NCI-H345 treated with DMSO at 0.1 percent for 48 hours (cell line): ENCODE measurements at regions not wholly inside any gene's neighbourhood (a gene's known extent, or its start where the extent isn't known, plus 50 kb on each side); places are given as distances from the start of the nearest gene placed in this dataset.
"Not testable (repeated sequence)": the region's sequence is repeated elsewhere in the genome, so short reads cannot be mapped to it uniquely, and the experiment has no call there.

Source experiments
- DNase-seq: peaks from one replicate; lab custom pipeline; 2025; ENCODE audit not compliant: unreplicated experiment; lab: John Stamatoyannopoulos, UW

GRCh38 chr7:65254061-65254460, 119.6 kb upstream of the ZNF92 start:
- no peak for DNase-seq

GRCh38 chr7:65251851-65252620, 121.6 kb upstream of the ZNF92 start:
- peak; percentile 63 for DNase-seq

GRCh38 chr7:65250697-65251395, 122.8 kb upstream of the ZNF92 start:
- DNase-seq, result no peak

GRCh38 chr7:65250216-65250615, 123.4 kb upstream of the ZNF92 start:
- no peak for DNase-seq

- no peak for DNase-seq
Measured at GRCh38 chr7:65247491-65247890, 126.2 kb upstream of the ZNF92 start.

- DNase-seq, result peak; percentile 36
Measured at GRCh38 chr7:65239707-65240352, 133.8 kb upstream of the ZNF92 start.

- no peak for DNase-seq
Measured at GRCh38 chr7:65239324-65239706, 134.3 kb upstream of the ZNF92 start.

- no peak for DNase-seq
Measured at GRCh38 chr7:65238785-65239184, 134.9 kb upstream of the ZNF92 start.

GRCh38 chr7:65235586-65235985, 138.1 kb upstream of the ZNF92 start:
- no peak for DNase-seq

- DNase-seq, result no peak
Measured at GRCh38 chr7:65233409-65234034, 140.1 kb upstream of the ZNF92 start.

- no peak for DNase-seq
Measured at GRCh38 chr7:65230231-65230630, 143.4 kb upstream of the ZNF92 start.

GRCh38 chr7:65225422-65226006, 148.1 kb upstream of the ZNF92 start:
- DNase-seq, result no peak

GRCh38 chr7:65222655-65223054, 151.0 kb upstream of the ZNF92 start:
- DNase-seq, result no peak

- DNase-seq, result no peak
Measured at GRCh38 chr7:65221683-65222082, 152.0 kb upstream of the ZNF92 start.

GRCh38 chr7:65219623-65220022, 154.0 kb upstream of the ZNF92 start:
- no peak for DNase-seq

GRCh38 chr7:65216469-65216868, 157.2 kb upstream of the ZNF92 start:
- DNase-seq, result peak; percentile 68

- DNase-seq, result not testable (repeated sequence)
Measured at GRCh38 chr7:65213260-65213659, 160.4 kb upstream of the ZNF92 start.

GRCh38 chr7:65199221-65199620, 174.4 kb upstream of the ZNF92 start:
- not testable (repeated sequence) for DNase-seq

- not testable (repeated sequence) for DNase-seq
Measured at GRCh38 chr7:65193334-65194058, 180.2 kb upstream of the ZNF92 start.

- DNase-seq, result not testable (repeated sequence)
Measured at GRCh38 chr7:65177041-65177440, 170.6 kb upstream of the ERV3-1 start.
